CD14-positive monocyte (primary cell): ENCODE measurements at regions not wholly inside any gene's neighbourhood (a gene's known extent, or its start where the extent isn't known, plus 50 kb on each side); places are given as distances from the start of the nearest gene placed in this dataset.

ENCODE experiments used
- DNase-seq, 3 donors: peaks; one replicate each; pipeline ENCODE4 v3.0.0-alpha.2; 2011 to 2022
- H2AFZ ChIP-seq: 2 replicates; pipeline ENCODE4 v1.6.0; 2012; ENCODE audit warnings: mild to moderate bottlenecking, low read depth, low read length, inconsistent platforms; ENCODE audit not compliant: insufficient read depth, poor library complexity, severe bottlenecking
- H3K27ac ChIP-seq, 2 donors: 1 replicate in 1 of 2; 2 replicates in 1 of 2; pipeline ENCODE4 v1.5.1; 2012 to 2013; ENCODE audit warnings: low read length in 2 of 2, control low read depth in 1 of 2, inconsistent platforms in 1 of 2, low read depth in 1 of 2, mild to moderate bottlenecking in 1 of 2
- H3K27me3 ChIP-seq, 2 donors: one replicate each; pipeline versions ENCODE4 v1.6.0 to v1.6.1; 2011 to 2013; ENCODE audit warnings: low read length in 2 of 2; ENCODE audit not compliant: control insufficient read depth in 2 of 2, insufficient read depth in 2 of 2
- H3K36me3 ChIP-seq, 2 donors: replicated peaks in 1 of 2; 1 replicate in 1 of 2; 2 replicates in 1 of 2; pipeline versions ENCODE4 v1.5.1 to v1.6.1; 2012 to 2013; ENCODE audit warnings: low read length in 2 of 2, control low read depth in 1 of 2, inconsistent platforms in 1 of 2, mild to moderate bottlenecking in 1 of 2; ENCODE audit not compliant: insufficient read depth in 2 of 2, control insufficient read depth in 1 of 2
- H3K4me1 ChIP-seq, 2 donors: 1 replicate in 1 of 2; 2 replicates in 1 of 2; pipeline versions ENCODE4 v1.5.1 to v1.6.1; 2012 to 2013; ENCODE audit warnings: low read length in 2 of 2, control low read depth in 1 of 2, inconsistent platforms in 1 of 2, mild to moderate bottlenecking in 1 of 2, moderate library complexity in 1 of 2; ENCODE audit not compliant: insufficient read depth in 2 of 2, control insufficient read depth in 1 of 2
- H3K4me2 ChIP-seq: replicated peaks from 2 replicates; pipeline ENCODE3; 2012; ENCODE audit warnings: low read length, moderate library complexity, mild to moderate bottlenecking; ENCODE audit not compliant: poor library complexity, severe bottlenecking; ENCODE audit errors: extremely low read depth
- H3K4me3 ChIP-seq, 3 experiments: fragments of 200-600 bp in 1 of 3; sonication (generic) in 1 of 3; replicated peaks in 1 of 3; 1 replicate in 2 of 3; 2 replicates in 1 of 3; pipeline ENCODE4 v1.5.1; 2011 to 2013; ENCODE audit warnings: low read length in 3 of 3, mild to moderate bottlenecking in 3 of 3, control low read depth in 2 of 3, low read depth in 2 of 3, inconsistent platforms in 1 of 3, moderate library complexity in 1 of 3
- H3K79me2 ChIP-seq: 2 replicates; pipeline ENCODE4 v1.6.0; 2012; ENCODE audit warnings: mild to moderate bottlenecking, control low read depth, inconsistent platforms, low read length, moderate library complexity; ENCODE audit not compliant: insufficient read depth
- H3K9ac ChIP-seq: 2 replicates; pipeline ENCODE4 v1.6.0; 2017; ENCODE audit warnings: low read length, mild to moderate bottlenecking; ENCODE audit not compliant: insufficient read depth, poor library complexity, severe bottlenecking
- H3K9me3 ChIP-seq, 2 donors: replicated peaks in 1 of 2; 1 replicate in 1 of 2; 2 replicates in 1 of 2; pipeline versions ENCODE4 v1.5.1 to v1.6.1; 2012 to 2013; ENCODE audit warnings: low read length in 2 of 2, control low read depth in 1 of 2; ENCODE audit not compliant: control insufficient read depth in 1 of 2, insufficient read depth in 1 of 2
- H4K20me1 ChIP-seq: 2 replicates; pipeline ENCODE4 v1.6.0; 2012; ENCODE audit warnings: mild to moderate bottlenecking, low read length, control low read depth, moderate library complexity; ENCODE audit not compliant: insufficient read depth
- H3K27ac Mint-ChIP-seq, 7 donors: one replicate each; pipeline ENCODE4 v1.8.0; 2020; ENCODE audit warnings: mild to moderate bottlenecking in 7 of 7, mixed read lengths in 7 of 7, moderate library complexity in 6 of 7, inconsistent platforms in 2 of 7
- H3K27me3 Mint-ChIP-seq, 3 donors: one replicate each; pipeline ENCODE4 v1.8.0; 2021 to 2022; ENCODE audit warnings: low read depth in 3 of 3, mild to moderate bottlenecking in 3 of 3, mixed read lengths in 3 of 3, moderate library complexity in 3 of 3, inconsistent platforms in 1 of 3
- H3K36me3 Mint-ChIP-seq, 2 donors: one replicate each; pipeline ENCODE4 v1.8.0; 2020; ENCODE audit warnings: mixed read lengths in 2 of 2, inconsistent platforms in 1 of 2, mild to moderate bottlenecking in 1 of 2
- H3K4me1 Mint-ChIP-seq: one replicate; pipeline ENCODE4 v1.8.0; 2020; ENCODE audit warnings: mild to moderate bottlenecking, mixed read lengths
- H3K4me3 Mint-ChIP-seq, 2 donors: one replicate each; pipeline ENCODE4 v1.8.0; 2020; ENCODE audit warnings: mild to moderate bottlenecking in 2 of 2, mixed read lengths in 2 of 2, moderate library complexity in 1 of 2
- H3K9me3 Mint-ChIP-seq, 7 donors: one replicate each; pipeline ENCODE4 v1.8.0; 2020 to 2022; ENCODE audit warnings: mixed read lengths in 7 of 7, mild to moderate bottlenecking in 6 of 7, moderate library complexity in 6 of 7, inconsistent platforms in 2 of 7
- CTCF ChIP-seq: fragments of 200-600 bp; IDR thresholded peaks from one replicate; pipeline ENCODE4 v1.8.0; 2022; ENCODE audit warnings: antibody characterized with exemption, mild to moderate bottlenecking
- WGBS: methylation state at CpG from one replicate; pipeline ENCODE4 v1.1.5; 2013; ENCODE audit warnings: missing lambda C conversion rate; ENCODE audit not compliant: insufficient coverage; 5-methylcytosine and 5-hydroxymethylcytosine counted together
- intact Hi-C, 2 donors: fragments of 100-400 bp; cut with micrococcal nuclease; formaldehyde crosslinking; loops; one replicate each; pipeline versions ENCODE4 v1.15.0 to v1.15.1; 2023

GRCh38 chr17:70582777-70583176 is 413.4 kb downstream of the KCNJ2 start:
- H2AFZ ChIP-seq: no peak overlapping the region
- no peak overlapping the region for H3K27ac ChIP-seq
- H3K27me3 Mint-ChIP-seq: peaks cover 0 to 1% (median 1%) of the 10 kb centered on the region in 3 donors
- WGBS: no CpG with 5 or more reads among the region's 1 CpG
- H3K4me1 Mint-ChIP-seq: no peaks in the 10 kb centered on the region
- H3K79me2 ChIP-seq: no peaks in the 10 kb centered on the region
- peaks cover 0 to 16% (median 12%) of the 10 kb centered on the region in 7 donors for H3K9me3 Mint-ChIP-seq
- H4K20me1 ChIP-seq: no peaks in the 10 kb centered on the region
- H3K27ac Mint-ChIP-seq: no peak overlapping the region
- H3K9ac ChIP-seq: no peak overlapping the region
- intact Hi-C loops: no loop called here
- H3K4me1 ChIP-seq: no peaks in the 10 kb centered on the region
- H3K9me3 ChIP-seq: peaks cover 10 to 14% of the 10 kb centered on the region in 2 donors
- no peak overlapping the region for H3K4me2 ChIP-seq
- no peak overlapping the region for H3K4me3 Mint-ChIP-seq
- DNase-seq: no peak
- no peaks in the 10 kb centered on the region for H3K36me3 Mint-ChIP-seq
- H3K27me3 ChIP-seq: no peaks in the 10 kb centered on the region
- no peak overlapping the region for H3K4me3 ChIP-seq
- TF ChIP-seq CTCF: no peak
- no peaks in the 10 kb centered on the region for H3K36me3 ChIP-seq

DNA sequence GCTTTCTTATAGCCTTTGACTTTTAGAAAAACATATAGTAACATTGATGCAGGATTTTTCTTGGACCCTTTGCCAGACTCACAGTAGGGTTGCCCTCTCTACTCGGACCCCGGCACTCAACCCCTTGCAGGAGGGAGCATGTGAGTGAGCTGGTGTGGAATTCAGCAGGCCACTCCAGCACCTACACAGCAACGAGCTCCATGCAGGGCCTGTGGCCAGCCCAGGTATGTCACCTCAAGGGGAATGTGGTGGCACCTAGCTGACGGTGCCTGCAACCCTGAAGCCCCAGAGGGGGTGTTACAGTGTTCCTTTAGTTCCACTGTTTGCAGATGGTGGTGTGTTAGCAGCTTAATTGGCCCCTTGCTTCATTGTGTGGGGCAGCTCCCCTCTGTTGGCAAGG is 414.9 kb downstream of the KCNJ2 start:
- H3K4me3 Mint-ChIP-seq: no peak overlapping the region
- no peak overlapping the region for H3K4me2 ChIP-seq
- no peak overlapping the region for H3K4me3 ChIP-seq
- no peaks in the 10 kb centered on the region for H3K4me1 ChIP-seq
- no peaks in the 10 kb centered on the region for H3K27me3 ChIP-seq
- no peak overlapping the region for H3K27ac ChIP-seq
- H3K36me3 ChIP-seq: no peaks in the 10 kb centered on the region
- peaks cover 0 to 16% (median 11%) of the 10 kb centered on the region in 7 donors for H3K9me3 Mint-ChIP-seq
- H3K4me1 Mint-ChIP-seq: no peaks in the 10 kb centered on the region
- TF ChIP-seq CTCF: no peak
- intact Hi-C loops: no loop called here
- no peaks in the 10 kb centered on the region for H3K36me3 Mint-ChIP-seq
- no peak for DNase-seq
- H3K27ac Mint-ChIP-seq: no peak overlapping the region
- peaks cover 0 to 1% (median 1%) of the 10 kb centered on the region in 3 donors for H3K27me3 Mint-ChIP-seq
- H3K9ac ChIP-seq: no peak overlapping the region
- H2AFZ ChIP-seq: no peak overlapping the region
- 69% methylated on average over 4 of the region's 4 CpGs for WGBS
- peaks cover 9 to 14% of the 10 kb centered on the region in 2 donors for H3K9me3 ChIP-seq
- no peaks in the 10 kb centered on the region for H3K79me2 ChIP-seq
- H4K20me1 ChIP-seq: no peaks in the 10 kb centered on the region
